Smooth muscle cell (in vitro differentiated cells): ENCODE measurements at regions not wholly inside any gene's neighbourhood (a gene's known extent, or its start where the extent isn't known, plus 50 kb on each side); places are given as distances from the start of the nearest gene placed in this dataset.

Experiments
- DNase-seq: peaks from one replicate; lab custom pipeline; 2025; ENCODE audit not compliant: unreplicated experiment; lab: John Stamatoyannopoulos, UW
- H2AFZ ChIP-seq: fragments of 200-600 bp; sonication (generic); 2 replicates; pipeline ENCODE4 v1.6.0; 2016; ENCODE audit warnings: antibody characterized with exemption, low read depth, mild to moderate bottlenecking
- H3F3A ChIP-seq: fragments of 200-600 bp; sonication (generic); 2 replicates; pipeline ENCODE4 v1.6.0; 2017; ENCODE audit warnings: antibody characterized with exemption, low read depth
- H3K27ac ChIP-seq: fragments of 200-600 bp; sonication (generic); 2 replicates; pipeline ENCODE4 v1.5.1; 2016; ENCODE audit warnings: low read depth, mild to moderate bottlenecking
- H3K27me3 ChIP-seq: fragments of 200-600 bp; sonication (generic); 2 replicates; pipeline ENCODE4 v1.6.1; 2016; ENCODE audit warnings: low read depth, mild to moderate bottlenecking
- H3K36me3 ChIP-seq: fragments of 200-600 bp; sonication (generic); 2 replicates; pipeline ENCODE4 v1.5.1; 2016; ENCODE audit warnings: low read depth
- H3K4me1 ChIP-seq: fragments of 200-600 bp; sonication (generic); 2 replicates; pipeline ENCODE4 v1.5.1; 2016; ENCODE audit warnings: low read depth
- H3K4me2 ChIP-seq: fragments of 200-600 bp; sonication (generic); 2 replicates; pipeline ENCODE4 v1.6.0; 2016; ENCODE audit warnings: mild to moderate bottlenecking
- H3K4me3 ChIP-seq: fragments of 200-600 bp; sonication (generic); 2 replicates; pipeline ENCODE4 v1.5.1; 2016; ENCODE audit warnings: mild to moderate bottlenecking
- H3K79me2 ChIP-seq: fragments of 200-600 bp; sonication (generic); 2 replicates; pipeline ENCODE4 v1.6.0; 2016; ENCODE audit warnings: low read depth, mild to moderate bottlenecking
- H3K9ac ChIP-seq: fragments of 200-600 bp; sonication (generic); 2 replicates; pipeline ENCODE4 v1.6.0; 2016; ENCODE audit warnings: low read depth
- H3K9me3 ChIP-seq: fragments of 200-600 bp; sonication (generic); replicated peaks from 2 replicates; pipeline ENCODE4 v1.5.1; 2016; ENCODE audit warnings: low read depth
- H4K20me1 ChIP-seq: fragments of 200-600 bp; sonication (generic); 2 replicates; pipeline ENCODE4 v1.6.0; 2016; ENCODE audit warnings: low read depth
- CTCF ChIP-seq: fragments of 200-600 bp; sonication (generic); IDR thresholded peaks from 2 replicates; pipeline ENCODE4 v1.5.1; 2017; ENCODE audit warnings: borderline replicate concordance, mild to moderate bottlenecking, antibody characterized with exemption; ENCODE audit not compliant: insufficient read depth, poor library complexity, severe bottlenecking
- WGBS: methylation state at CpG from one replicate; pipeline ENCODE4 v1.1.7; 2016; ENCODE audit warnings: low lambda C conversion rate; 5-methylcytosine and 5-hydroxymethylcytosine counted together

GRCh38 chr6:82080767-82081166 is 166.8 kb downstream of the IBTK start:
- H3K79me2 ChIP-seq = no peaks in the 10 kb centered on the region
- no peaks in the 10 kb centered on the region for H4K20me1 ChIP-seq
- no peak overlapping the region for H3K27ac ChIP-seq
- no peaks in the 10 kb centered on the region for H3F3A ChIP-seq
- H3K4me1 ChIP-seq = no peaks in the 10 kb centered on the region
- DNase-seq = no peak
- no peak overlapping the region for H2AFZ ChIP-seq
- no peak for TF ChIP-seq CTCF
- no peaks in the 10 kb centered on the region for H3K36me3 ChIP-seq
- H3K9ac ChIP-seq = no peak overlapping the region
- H3K27me3 ChIP-seq = no peaks in the 10 kb centered on the region
- 70% methylated on average over 1 of the region's 1 CpG for WGBS
- no peak overlapping the region for H3K4me3 ChIP-seq
- no peaks in the 10 kb centered on the region for H3K9me3 ChIP-seq
- H3K4me2 ChIP-seq = no peak overlapping the region

- H3K79me2 ChIP-seq = no peaks in the 10 kb centered on the region
- 99% methylated on average over 3 of the region's 3 CpGs for WGBS
- no peak overlapping the region for H3K4me3 ChIP-seq
- no peaks in the 10 kb centered on the region for H3K4me1 ChIP-seq
- H3F3A ChIP-seq = no peaks in the 10 kb centered on the region
- no peak for TF ChIP-seq CTCF
- H3K9ac ChIP-seq = no peak overlapping the region
- DNase-seq = no peak
- H3K36me3 ChIP-seq = no peaks in the 10 kb centered on the region
- no peaks in the 10 kb centered on the region for H4K20me1 ChIP-seq
- no peak overlapping the region for H3K27ac ChIP-seq
- H3K27me3 ChIP-seq = no peaks in the 10 kb centered on the region
- H3K9me3 ChIP-seq = no peaks in the 10 kb centered on the region
- H2AFZ ChIP-seq = no peak overlapping the region
- no peak overlapping the region for H3K4me2 ChIP-seq
These were observed 169.1 kb downstream of the IBTK start for GRCh38 chr6:82078286-82078908.

DNA sequence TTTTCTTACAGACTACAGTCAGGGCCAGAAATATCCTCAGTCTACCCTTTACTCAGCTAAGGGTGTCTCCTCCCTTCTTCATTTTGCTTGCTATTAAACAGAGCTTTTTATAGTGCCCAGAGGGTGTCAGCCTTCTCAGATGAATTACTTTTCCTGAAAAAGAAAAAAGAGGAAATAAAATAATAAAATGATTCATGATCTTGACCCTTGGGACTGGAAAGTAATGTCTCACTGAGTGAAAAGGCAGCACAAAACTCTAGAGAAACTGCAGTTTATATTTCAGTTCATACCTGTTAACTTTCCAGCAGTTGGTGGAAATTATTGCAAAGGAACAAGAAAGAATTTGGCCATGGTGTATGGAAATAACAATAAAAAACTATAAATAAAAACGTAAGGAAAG is 170.6 kb downstream of the IBTK start:
- H3K36me3 ChIP-seq = no peaks in the 10 kb centered on the region
- H3K4me2 ChIP-seq = no peak overlapping the region
- no peak overlapping the region for H3K9ac ChIP-seq
- H4K20me1 ChIP-seq = no peaks in the 10 kb centered on the region
- 69% methylated on average over 1 of the region's 1 CpG for WGBS
- H3K79me2 ChIP-seq = no peaks in the 10 kb centered on the region
- no peak overlapping the region for H3K27ac ChIP-seq
- no peak overlapping the region for H3K4me3 ChIP-seq
- no peaks in the 10 kb centered on the region for H3K4me1 ChIP-seq
- H3K9me3 ChIP-seq = no peaks in the 10 kb centered on the region
- no peaks in the 10 kb centered on the region for H3K27me3 ChIP-seq
- peak overlapping the region; percentile 43 for H2AFZ ChIP-seq
- no peaks in the 10 kb centered on the region for H3F3A ChIP-seq
- no peak for TF ChIP-seq CTCF
- no peak for DNase-seq

- TF ChIP-seq CTCF = no peak
- H3K4me1 ChIP-seq = no peaks in the 10 kb centered on the region
- H3F3A ChIP-seq = no peaks in the 10 kb centered on the region
- 95% methylated on average over 2 of the region's 2 CpGs for whole genome bisulfite sequencing
- H2AFZ ChIP-seq = no peak overlapping the region
- H3K36me3 ChIP-seq = no peaks in the 10 kb centered on the region
- H3K27me3 ChIP-seq = no peaks in the 10 kb centered on the region
- H3K4me3 ChIP-seq = no peak overlapping the region
- H3K9me3 ChIP-seq = no peaks in the 10 kb centered on the region
- H3K9ac ChIP-seq = no peak overlapping the region
- H3K79me2 ChIP-seq = no peaks in the 10 kb centered on the region
- DNase-seq = no peak
- no peak overlapping the region for H3K27ac ChIP-seq
- H4K20me1 ChIP-seq = no peaks in the 10 kb centered on the region
- H3K4me2 ChIP-seq = no peak overlapping the region
These were observed 173.0 kb downstream of the IBTK start for GRCh38 chr6:82074556-82074955.
